GM21526 (cell line): ENCODE measurements at regions not wholly inside any gene's neighbourhood (a gene's known extent, or its start where the extent isn't known, plus 50 kb on each side); places are given as distances from the start of the nearest gene placed in this dataset.

Experiments used
- ATAC-seq: cut with Tn5 transposase; IDR thresholded peaks from one replicate; pipeline ENCODE4 v1.9.1; 2021; ENCODE audit warnings: moderate library complexity; ENCODE audit not compliant: unreplicated experiment, low FRiP score

DNA sequence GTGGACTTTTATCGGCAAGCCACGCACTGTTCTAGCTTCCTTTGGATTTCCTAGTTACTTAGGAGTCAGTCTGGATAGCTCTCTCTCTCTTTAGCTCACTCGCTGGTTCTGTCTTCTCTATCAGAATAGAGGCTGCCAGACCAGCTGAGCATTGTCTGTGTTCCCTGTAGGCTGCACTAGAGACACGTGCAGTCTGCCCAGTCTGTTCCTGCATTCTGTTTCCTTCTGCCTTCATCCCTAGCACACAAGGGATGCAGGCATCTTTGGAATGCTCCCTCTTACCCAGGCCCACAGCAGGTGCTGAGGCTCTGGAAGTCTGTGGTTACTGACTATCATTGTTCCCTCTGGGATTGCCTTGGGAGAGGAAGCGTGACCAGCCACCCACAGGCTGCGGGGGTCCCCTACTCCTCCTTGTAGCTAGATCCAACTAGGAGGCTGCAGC, 322.8 kb downstream of the ZNF621 start:
- no peak for ATAC-seq

- no peak for ATAC-seq
Observed at GRCh38 chr3:40848421-40848820, 323.7 kb downstream of the ZNF621 start.

DNA sequence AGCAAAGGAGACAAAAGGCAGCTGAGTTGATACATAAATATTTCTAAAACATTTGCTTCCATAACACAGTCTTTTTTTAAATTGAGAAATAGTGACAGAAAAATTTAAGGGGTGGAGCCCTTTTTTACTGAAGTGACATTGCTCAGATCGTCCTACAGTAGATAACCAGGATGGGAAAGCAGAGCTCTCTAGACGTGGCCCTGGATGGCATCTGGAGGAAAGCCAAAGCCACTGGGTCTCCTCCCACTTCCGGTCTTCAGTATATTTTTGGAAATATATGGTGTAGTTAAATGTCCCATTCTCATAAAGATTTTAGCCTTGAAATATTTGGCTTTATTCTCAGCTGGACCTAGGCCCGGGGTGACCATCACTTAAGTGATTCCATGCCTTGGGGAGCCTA, 326.1 kb downstream of the ZNF621 start:
- no peak for ATAC-seq

GRCh38 chr3:40851836-40852235, 327.1 kb downstream of the ZNF621 start:
- ATAC-seq = no peak

GRCh38 chr3:40852712-40853111, 328.0 kb downstream of the ZNF621 start:
- ATAC-seq = no peak

DNA sequence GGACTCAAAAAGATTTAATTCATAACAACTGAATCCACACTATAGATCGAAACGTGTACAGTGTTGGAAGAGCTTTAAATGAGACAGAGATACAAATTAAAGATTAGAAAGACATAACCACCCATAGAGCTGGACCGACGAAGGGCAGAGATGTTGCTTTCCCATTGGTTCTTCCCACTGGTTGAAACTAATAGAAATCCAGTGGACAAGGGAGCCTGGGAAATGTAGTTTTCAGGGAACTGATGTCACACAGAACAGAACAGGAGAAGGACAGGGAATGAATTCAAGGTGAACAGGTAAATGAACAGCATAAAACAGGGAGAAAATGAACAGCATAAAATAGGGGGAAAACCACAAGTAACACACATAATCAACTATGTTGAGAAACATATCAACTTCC, 328.7 kb downstream of the ZNF621 start:
- no peak for ATAC-seq

DNA sequence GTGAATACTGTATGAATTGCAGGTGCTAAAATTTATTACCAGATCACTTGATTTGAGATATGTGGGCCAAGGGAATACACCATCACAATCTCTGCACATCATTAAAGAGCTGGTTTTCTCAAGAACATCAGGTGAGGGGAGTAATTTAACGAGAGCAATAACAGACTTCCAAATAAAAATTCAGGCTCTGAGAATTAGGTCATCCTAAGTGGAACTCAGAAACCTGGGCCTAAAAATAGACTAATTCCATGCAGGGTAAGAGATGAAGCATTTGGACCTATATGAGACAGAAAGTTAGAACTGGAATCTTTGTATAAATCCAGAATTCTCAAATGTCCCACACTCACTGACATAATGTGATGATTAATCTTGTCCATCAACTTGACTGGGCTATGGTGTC, 331.1 kb downstream of the ZNF621 start:
- no peak for ATAC-seq

DNA sequence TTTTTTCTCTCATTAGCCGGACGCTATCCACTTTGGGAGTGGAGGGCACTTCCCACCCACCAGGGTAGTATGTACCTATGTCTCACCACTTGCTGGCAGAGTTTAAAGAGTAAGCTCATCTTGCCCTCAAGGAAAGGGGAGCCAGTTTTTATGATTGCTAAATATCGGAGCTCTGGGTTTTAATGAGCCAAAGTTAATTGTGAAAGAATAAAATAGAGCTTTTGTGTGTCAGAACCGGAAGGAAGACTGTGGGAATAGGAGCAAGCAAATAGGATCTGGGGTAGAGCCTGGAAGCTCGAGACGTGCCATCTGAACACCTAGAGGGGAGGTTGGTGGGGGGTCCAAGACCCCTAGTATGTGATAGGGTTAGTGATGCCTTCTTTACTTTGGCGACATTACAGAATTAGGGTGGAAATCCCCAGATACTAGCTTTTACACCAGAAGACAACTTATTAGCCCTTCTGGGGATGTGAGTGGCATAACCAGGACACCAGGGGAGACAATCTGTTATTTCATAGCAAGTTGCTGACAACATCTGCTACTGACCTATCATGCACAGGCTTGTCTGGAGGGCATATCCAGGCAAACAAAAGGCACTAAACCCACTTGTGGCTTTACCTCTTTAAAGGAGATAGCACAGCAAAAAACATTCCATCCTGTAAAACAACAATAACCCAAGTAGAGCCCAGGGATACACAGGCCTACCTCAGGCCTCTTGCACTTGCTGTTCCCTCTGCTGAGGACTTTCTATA, 333.8 kb downstream of the ZNF621 start:
- no peak for ATAC-seq

GRCh38 chr3:40862946-40863345, 336.4 kb upstream of the CTNNB1 start:
- ATAC-seq = no peak

- no peak for ATAC-seq
Observed at GRCh38 chr3:40864146-40864782, 335.0 kb upstream of the CTNNB1 start.

DNA sequence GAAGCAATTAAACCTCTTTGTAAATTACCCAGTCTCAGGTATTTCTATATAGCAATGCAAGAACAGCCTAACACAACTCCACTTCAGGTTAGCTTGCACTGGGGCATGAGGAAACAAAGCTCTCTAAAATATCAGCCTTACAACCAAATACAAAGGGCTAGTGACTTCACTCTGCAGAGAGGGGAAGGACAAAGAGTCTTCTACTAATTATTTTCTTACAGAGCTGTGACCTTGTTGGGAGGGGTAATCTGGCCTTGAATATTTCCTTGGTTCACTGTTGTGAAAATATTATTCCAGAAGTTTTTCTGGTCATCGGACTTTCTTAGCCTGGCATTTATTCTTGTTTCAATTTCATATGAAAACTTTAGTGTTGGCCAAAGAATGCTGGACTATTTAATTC, 334.4 kb upstream of the CTNNB1 start:
- ATAC-seq = no peak

- no peak for ATAC-seq
Observed at GRCh38 chr3:40867797-40868196, 331.5 kb upstream of the CTNNB1 start.

GRCh38 chr3:40869013-40869412, 330.3 kb upstream of the CTNNB1 start:
- ATAC-seq = no peak

- ATAC-seq = no peak
Observed at GRCh38 chr3:40869939-40870338, 329.4 kb upstream of the CTNNB1 start.

GRCh38 chr3:40871394-40871793, 327.9 kb upstream of the CTNNB1 start:
- ATAC-seq = no peak

- ATAC-seq = no peak
Observed at GRCh38 chr3:40872258-40872920, 326.9 kb upstream of the CTNNB1 start.

DNA sequence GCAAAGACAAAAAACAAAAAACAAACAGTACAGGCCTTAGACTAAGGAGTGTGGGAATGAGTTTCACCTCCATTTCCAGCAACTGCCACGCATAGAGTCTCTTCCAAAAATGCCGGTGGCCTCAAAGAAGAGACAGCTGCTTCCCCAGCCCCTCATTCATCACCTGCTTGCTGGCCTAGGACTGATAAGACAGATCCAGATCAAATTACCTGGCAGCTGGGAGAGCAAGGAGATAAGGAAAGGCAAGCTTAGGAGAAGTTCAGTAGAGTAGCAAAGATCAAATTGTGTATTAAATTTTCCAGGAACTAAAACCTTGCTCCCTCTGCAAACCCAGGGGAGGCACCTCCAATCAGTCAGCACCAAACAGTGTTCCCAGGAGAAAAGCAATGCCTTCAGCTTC, 325.8 kb upstream of the CTNNB1 start:
- no peak for ATAC-seq

DNA sequence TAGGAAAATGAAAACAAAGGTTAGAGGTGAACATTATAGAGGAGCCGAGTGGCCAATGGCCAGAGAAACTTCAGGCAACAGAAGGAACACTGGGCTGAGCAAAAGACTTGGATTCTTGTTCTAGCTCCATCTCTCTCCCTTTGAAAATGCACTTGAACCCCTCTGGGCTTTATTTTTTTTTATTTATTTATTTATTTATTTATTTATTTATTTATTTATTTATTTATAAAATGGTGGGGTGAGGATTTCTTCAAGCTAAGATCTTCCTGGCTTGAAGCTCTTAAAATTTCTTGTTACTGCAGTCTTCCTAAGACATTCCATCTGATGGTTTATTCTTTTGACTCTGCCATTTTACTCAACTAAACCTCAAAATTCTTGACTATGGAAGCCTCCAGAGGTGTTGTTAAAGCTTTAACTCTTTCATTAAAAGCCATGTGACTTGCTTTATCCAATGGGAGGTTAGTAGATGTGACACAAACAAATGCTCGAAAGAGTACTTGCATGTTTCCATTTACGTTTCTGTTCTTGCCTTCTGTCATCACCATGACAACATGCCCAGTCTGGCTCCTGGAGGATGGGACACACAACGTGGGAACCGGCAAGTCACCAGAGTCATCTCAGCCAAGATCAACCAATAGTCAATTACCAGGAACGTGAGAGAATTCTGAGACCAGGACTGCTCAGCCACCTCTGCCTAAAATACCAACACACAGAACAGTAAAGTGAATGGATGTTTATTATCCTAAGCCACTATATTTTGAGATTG, 325.2 kb upstream of the CTNNB1 start:
- no peak for ATAC-seq

GRCh38 chr3:40875581-40875980, 323.7 kb upstream of the CTNNB1 start:
- ATAC-seq = no peak

- ATAC-seq = no peak
Observed at GRCh38 chr3:40876009-40876408, 323.3 kb upstream of the CTNNB1 start.

DNA sequence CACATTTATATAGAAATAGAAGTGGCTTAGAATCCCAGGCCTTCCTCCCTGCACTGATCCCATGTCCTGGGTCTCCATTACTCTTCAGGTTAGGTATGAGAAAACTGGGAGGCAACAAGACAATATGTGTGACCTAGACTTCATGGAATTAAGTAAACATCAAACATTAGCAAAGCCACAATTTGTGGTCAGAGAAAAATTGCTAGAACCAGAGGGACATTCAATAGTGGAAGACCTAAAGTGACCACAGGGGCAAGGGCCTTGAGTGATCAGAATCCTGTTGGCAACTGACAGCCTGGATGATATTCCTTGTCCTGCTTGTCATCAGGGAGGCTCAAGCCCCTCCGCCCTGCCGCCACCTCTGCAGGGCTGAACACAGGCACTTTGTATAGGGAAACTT, 322.8 kb upstream of the CTNNB1 start:
- no peak for ATAC-seq
